GM19468 (cell line): ENCODE measurements at regions not wholly inside any gene's neighbourhood (a gene's known extent, or its start where the extent isn't known, plus 50 kb on each side); places are given as distances from the start of the nearest gene placed in this dataset.
"Not testable (repeated sequence)": the region's sequence is repeated elsewhere in the genome, so short reads cannot be mapped to it uniquely, and the experiment has no call there.

Experiments used
- ATAC-seq: cut with Tn5 transposase; IDR thresholded peaks from one replicate; pipeline ENCODE4 v1.9.1; 2021; ENCODE audit warnings: mild to moderate bottlenecking, moderate library complexity, moderate number of reproducible peaks; ENCODE audit not compliant: unreplicated experiment; ENCODE audit errors: extremely low read depth

DNA sequence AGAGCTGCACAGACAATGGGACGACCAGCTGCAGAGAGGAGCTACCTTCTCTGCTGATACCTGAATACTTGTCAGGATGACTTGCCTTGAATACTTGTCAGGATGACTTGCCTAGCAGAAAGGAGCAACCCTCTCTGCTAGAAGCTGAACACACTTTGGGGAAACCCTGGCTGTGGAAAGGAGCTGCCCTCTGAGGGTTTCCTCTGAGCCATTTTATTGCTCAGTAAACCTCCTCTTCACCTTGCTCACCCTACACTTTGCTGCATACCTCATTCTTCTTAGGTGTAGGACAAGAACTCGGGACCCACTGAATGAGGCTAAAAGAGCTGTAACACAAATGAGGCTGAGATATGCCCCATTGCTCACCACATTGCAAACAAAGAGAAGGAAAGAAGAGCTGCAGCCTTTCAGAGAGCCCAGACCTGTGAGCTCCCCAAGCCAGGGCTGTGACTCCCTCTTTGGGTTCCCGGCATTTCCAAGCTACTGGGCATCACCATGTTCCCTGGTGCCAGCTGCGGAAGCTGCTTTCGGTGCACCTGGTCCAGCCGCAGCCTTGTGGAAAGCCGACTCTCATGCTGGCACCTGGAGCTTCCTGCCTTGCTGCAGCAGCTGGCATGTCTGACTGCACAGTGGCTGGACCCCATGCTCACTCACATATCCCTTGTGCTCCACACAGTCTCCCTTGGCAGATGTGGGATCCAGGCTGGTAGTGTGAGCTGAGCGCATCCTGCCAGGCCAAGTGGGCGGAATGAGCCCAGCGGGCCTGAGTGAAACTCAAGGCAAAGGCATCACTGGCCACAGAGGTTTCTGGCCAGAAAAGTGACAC, 106.7 kb upstream of the AHI1 start:
- ATAC-seq = no peak

DNA sequence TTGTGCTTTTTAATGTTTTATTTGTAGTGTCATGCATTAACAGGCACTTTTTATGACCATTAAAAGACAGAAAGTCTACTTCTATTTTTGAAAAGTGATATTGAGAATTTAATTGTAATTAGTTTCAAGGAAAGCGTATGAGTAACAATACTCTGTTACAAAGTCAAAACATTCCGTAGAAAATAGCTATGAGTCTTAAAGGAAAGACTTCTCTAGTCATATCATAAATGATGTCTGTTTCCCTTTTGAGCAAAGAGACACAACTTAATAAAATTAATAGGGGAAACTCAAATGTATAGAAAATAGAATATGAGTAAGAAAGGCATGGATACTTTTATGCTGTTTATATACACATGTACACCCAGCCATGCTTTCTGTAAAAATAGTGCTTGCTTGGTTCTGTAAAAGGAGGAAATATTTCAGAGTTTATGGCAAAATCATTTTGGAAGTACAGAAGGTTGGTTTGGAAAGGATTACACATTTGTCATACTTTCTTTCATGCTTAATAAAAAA, 107.8 kb upstream of the AHI1 start:
- ATAC-seq = no peak

DNA sequence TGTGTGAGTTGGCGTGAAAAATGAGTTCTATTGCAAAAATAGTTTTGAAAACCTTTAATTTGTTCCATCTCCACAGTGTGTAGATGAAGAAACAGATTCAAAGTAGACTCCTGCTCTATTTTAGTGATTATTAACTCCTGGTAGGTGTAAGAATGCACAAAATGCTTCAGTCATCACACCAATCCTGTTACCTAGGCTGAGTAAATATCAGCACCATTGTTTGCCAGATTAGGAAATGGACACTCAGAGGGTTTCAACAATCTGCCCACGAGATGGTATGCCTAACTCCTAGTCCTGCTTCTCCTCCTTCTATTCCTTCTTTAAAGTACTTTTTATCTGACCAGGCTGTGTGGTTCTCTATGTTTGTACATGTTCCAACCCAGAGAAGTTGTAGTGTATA, 108.9 kb upstream of the AHI1 start:
- no peak for ATAC-seq

DNA sequence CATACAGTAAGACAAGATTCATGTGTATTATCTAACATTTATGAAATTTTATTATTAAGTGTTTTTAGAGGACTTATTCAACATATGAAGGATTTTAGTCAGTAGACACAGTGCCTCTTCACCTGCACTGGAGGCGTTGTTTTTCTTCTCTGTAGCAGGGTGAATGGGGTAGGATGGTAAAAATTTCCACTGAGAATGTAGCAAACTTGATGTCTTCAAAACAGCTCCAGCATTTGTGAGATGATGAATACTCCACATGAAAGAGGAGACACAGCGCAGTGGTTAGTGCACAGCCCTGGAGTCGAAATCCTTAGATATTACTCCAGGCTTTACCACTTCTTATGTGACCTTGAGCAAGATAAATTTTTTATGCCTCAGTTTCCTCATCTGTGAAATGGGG, 110.5 kb upstream of the AHI1 start:
- no peak for ATAC-seq

DNA sequence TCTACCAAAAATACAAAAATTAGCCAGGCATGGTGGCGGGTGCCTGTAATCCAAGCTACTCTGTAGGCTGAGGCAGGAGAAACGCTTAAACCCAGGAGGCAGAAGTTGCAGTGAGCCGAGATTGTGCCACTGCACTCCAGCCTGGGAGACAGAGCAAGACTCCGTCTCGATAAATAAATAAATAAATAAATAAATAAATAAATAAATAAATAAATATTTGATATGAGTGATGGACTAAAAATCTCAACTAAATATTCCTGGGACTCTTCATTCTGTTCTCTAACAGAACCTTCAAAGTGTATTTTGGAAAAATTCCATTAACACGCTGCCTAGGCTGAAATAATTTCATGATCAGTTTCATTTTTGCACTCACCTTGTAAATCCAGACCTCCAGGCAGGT, 112.7 kb upstream of the AHI1 start:
- not testable (repeated sequence) for ATAC-seq

DNA sequence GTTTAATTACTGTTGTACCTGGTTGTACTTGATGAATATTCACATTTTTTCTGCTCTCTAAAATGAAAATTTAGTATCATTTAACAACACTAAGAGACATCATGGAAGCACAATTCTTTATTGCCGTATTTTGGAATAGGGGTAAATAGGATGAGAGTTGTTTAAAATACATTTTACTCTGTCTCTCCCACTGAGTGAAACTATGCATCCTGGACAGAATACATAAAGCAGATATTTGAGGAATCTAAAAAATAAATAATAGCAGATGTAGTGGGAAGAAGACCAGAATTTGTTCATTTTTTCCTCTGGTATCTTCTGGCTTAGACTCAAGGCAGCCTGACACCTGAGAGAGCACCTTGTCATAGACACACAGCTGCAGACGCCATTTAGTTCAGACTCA, 119.1 kb upstream of the AHI1 start:
- ATAC-seq = no peak

DNA sequence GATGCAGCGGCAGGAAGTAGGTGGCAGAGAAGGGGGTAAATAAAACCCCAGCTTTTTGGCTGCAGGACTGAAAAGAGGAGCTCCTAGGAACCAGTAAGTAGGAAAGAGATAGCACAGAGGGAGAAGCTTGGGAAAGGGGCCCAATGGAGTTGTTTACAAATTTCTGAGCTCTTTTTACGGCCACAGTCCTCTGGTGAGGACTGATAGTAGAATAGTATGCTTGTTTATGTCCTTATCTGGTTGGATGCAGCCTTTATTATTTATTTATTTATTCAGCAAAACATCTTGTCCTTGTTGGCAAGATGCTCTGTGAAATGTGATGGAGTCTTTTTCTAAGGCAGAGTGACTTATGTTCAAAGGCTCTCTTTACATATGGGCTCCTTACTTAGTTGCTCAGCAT, 119.7 kb upstream of the AHI1 start:
- no peak for ATAC-seq

DNA sequence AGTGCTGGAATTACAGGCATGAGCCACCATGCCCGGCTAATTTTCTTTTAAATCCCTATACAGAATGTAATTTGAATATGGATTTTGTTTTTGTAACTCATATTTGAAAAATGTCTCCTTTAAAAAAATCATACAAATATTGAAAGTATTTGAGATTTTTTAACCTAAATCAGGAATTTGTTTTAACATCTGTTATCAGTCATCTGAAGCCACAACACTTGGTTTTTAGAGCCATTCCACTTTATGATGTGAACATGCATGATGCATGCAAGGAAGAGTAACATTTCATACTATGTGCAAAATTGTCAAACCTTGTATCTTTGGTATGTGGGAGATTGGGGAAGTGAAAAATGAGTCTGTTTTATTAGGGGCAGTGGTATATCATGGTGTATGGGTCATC, 124.5 kb upstream of the AHI1 start:
- ATAC-seq = no peak

DNA sequence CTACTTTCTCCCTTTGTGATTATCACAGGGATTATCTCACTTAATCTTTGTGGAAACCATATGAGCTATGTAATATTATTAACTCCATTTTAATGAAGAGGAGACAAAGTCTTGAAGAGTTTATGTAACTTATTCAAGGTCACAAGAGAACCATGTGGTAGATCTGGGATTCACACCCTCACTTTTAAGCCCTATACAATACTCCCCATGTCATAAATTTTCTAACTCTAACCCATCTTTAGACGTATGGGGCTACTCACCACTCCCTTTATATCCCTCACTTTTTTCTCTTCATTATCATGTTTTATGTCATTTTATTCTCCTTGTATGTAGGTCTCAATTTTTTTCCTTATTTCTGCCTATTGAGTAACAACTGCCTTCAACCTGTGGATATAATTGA, 126.4 kb upstream of the AHI1 start:
- no peak for ATAC-seq

DNA sequence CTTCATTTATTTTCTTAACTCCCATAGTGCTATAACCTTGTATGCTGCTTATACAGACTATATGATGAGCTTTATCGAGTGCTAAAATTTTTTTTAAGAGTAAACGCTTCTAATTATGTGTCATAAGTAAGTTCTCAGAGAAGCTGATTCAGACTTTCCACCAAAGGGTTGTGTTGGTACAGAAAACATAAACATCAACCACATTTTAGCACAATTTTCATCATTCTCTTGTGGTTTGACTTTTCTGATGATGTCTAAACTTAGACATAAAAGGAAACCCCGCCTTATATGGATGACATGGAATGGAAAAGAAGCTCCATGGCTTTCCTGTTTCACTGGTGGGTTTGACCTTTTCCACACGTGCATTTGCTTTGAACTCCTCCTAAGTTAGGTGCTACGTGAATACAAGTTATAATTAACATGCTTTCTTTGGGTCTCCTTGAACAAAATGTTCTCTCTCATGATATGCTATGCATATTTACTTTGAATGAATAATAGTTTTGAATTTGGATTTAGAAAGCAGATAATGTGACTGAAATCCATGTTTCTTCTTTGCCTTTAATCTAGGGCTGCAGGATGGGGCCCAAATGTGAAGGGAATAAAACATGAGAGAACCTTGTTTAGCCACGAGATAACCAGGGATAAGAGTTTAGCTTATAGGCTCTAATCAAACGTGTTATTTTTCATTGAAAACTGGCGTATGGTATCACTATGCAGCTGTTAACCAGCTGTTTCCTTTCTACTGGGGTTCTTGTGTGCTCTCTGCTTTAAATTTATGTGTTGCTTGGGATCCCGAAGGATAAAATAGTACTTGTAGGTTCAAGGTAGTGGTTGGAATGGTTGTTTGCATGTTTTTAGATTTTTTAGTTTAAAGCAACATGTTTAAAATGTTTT, 127.1 kb upstream of the AHI1 start:
- no peak for ATAC-seq

DNA sequence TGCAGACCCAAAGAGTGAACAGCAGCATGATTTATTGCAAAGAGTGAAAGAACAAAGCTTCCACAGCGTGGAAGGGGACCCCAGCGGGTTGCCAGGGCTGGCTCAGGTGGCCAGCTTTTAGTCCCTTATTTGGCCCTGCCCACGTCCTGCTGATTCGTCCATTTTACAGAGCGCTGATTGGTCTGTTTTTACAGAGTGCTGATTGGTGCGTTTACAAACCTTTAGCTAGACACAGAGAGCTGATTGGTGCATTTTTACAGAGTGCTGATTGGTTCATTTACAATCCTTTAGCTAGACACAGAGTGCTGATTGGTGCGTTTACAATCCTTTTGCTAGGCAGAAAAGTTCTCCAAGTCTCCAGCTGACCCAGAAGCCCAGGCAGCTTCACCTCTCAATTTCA, 128.5 kb upstream of the AHI1 start:
- not testable (repeated sequence) for ATAC-seq

DNA sequence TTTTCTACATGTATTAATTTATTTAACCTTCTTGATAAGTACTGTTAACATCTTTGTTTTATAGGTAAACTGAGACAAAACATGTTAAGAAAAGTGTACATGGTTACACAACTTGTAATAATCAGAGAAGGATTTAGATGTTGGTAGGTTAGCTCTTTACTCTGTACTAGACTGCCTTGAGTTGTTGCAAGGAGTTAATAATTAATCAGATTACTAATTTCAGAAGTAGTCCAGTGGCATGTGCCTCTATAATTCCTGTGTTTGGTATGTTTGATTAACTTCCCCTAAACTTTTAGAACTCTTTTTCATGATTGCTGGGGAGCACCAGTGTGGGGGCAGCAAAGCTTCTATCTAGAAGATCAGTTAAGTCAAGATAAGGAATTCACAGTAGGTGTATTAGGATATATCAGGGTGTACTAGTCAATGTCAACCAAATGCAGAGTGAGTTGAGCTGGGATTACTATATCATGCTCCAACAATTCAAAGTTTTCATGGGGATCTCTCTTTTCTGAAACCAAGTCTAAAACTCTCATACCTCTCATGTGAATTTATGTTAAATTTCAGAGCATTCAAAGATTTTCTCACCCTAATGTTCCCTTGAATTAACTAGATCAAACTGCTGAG, 129.7 kb upstream of the AHI1 start:
- peak; percentile 84 for ATAC-seq

DNA sequence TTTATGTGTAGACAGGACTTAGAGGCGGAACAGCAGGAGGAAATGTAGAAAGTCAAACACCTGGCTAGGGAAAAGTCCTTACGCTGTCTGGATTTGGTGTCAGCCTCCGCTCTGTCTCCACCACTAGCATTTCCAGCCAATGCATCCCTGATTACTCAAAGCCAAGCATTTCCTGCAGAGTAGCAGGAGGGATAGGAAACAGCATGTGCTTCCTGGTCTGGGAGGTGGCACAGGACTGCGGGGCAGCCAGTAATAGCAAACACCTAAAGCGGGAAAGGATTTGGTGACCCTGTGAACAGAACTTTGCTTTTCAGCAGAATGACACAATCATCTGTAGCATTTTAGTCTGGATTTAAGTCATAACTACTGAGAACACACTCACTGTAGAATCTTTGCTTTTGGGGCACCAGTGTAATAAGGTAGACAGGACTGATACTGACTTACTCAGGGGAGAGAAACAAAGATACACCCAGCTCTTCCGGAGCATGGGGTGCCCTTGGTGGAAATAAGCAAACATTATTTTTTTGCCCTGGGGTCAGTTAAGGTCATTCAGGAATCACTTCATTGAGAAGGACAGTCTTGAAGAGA, 133.3 kb upstream of the AHI1 start:
- ATAC-seq = no peak

DNA sequence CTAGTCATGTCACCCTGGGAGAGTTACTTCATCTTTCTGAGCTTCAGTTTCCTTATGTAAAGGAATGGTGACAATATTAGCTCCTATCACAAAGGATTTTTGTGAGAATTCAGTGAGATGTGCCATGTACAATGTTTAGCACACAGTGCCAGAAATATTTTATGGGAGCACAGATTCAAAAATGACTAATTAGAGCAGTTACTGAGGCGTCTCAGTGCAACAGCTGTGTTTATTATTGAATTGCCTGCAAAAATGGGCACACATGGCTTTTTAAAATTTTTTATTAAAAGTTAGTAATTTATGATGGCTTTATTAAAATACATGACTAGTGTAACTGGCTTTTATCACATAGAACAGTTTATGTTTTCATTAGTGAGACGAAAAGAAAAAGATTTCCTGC, 134.3 kb upstream of the AHI1 start:
- no peak for ATAC-seq

DNA sequence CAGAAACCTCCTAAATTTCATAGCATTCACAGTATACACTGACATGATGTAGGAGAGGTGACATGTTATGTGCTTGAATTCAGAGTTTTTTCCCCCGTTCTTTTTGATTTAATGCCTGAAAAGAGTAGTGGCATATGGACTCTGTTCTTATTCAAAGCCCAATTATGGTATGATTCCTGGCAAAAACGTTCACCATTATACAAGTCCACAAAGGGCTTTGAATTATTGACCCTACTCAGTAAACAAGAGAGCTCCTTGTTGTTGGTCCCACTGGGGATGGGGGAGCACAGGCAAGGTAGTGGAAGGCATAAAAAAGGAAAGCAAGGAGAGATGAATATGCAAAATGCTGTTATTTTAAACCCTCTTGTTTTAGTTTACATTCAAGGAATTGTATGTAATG, 136.0 kb upstream of the AHI1 start:
- no peak for ATAC-seq

DNA sequence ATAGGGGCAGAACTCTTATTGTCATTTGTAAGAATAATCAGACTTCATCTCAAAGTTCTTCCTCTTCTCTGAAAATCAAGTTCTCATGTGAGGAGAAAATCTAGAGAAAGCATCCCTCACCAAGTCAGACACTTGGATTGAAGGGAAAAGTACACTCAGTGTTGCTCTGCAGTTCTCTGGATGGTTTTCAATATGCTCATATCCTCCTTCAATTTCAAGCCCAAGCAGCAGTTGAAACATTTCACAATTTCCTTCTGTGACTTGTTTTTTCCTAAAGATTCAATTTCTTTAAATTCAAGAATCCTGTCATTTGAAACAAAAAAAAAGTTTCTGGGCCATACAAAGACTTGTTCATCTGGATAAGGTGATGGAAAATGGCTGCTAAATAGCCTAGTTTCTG, 140.2 kb upstream of the AHI1 start:
- ATAC-seq = no peak

DNA sequence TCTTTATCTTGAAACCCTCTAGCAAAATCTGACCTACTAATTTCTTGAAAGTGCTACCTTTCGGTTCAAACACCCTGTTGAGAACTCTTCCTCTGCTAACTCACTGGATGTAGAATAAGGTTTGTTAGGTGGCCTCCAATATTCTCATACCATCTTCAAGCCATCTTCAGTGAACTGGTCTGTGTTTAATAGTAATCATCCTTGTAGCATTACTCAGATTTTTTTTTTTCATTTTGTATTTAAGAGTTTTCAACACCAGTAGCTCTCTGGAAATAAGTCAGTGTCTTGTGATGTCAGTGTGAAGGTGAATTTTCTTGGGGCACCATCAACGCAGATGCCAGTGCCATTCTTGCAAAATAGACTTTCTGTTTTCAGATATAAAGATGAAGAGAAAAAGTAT, 140.6 kb upstream of the AHI1 start:
- no peak for ATAC-seq

DNA sequence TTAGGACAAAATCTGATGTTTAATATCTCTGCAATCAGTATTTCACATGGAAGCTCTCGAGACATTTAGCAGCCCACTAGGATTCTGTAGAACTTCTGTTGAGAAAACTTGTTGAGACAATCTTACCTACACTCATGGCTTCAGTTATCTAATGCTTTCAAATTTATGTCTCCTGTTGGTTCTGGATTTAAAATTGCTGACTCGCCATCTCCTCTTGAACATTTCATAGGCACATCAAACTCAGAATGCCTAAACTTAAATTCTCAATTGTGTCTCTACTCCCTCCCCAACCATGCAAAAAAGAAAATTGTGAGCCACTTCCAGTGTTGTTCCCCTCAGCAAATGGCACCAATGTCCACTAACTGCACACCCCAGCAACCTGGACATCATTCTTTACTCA, 142.5 kb upstream of the AHI1 start:
- ATAC-seq = no peak

DNA sequence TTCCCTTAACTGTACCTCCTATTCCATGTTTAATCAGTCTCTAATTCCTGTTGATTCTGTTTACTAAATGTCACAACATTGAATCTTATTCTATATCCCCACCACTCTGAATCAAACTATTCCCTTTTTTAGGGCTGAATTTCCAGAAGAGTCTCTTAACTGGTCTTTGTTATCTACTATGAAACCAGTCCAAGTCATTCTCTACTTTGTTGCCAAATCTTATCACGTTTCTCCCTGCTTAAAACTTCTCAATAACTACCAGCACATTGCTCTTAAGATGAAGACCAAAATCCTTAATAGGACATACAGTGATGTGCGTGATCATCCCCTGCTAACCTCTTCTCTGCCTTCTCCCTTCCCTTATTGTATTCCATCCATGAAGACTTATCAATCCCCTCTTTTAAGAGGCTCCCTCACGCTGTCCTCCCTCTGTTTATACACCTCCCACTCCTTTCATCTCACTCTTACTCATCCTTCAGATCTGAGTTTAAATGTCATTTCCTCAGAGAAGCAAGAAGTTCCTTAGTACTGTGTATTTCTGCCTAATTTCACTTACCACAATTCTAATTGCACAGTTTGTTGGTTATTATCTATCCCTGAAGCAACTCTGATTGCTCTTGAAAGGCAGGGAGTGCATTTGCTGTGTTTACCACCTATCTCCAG, 143.0 kb upstream of the AHI1 start:
- ATAC-seq = no peak

DNA sequence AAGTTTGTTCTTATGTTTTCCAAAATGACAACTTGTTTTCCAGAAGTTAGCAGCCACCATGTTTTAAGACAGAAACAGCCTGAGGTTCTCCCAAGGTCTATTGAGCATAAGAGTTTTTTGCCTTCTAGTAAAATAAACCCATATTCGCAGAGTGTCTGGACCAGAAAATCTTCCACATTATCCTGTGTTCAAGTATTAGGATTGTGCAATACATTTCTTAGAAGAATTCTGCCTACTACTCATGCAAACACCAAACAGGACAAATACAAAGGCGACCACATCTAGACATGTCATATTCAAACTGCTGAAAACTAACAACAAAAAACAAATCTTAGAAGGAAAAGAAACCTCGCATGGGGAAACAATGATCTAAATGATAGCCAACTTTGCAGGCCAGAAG, 145.4 kb upstream of the AHI1 start:
- no peak for ATAC-seq
